Endothelial cell of umbilical vein (primary cell): ENCODE measurements at regions not wholly inside any gene's neighbourhood (a gene's known extent, or its start where the extent isn't known, plus 50 kb on each side); places are given as distances from the start of the nearest gene placed in this dataset.
A peak's percentile ranks its signal among the peaks of the same experiment; 100 is the strongest.

Experiments used
- BruUV-seq: library from RNA; stranded (reverse); fragments of 400-500 nt; replicated peaks from 2 replicates; lab custom pipeline; 2021; lab: Mats Ljungman, UMichigan
- CTCF ChIA-PET: fragments of 300-600, 350-600 bp; sonication (Branson Sonifier 250); formaldehyde crosslinking; loops from one replicate; lab custom pipeline; 2021; ENCODE audit warnings: antibody characterized with exemption, inconsistent platforms; lab: Charles Lee
- POLR2A ChIA-PET: fragments of 300-600, 350-600 bp; sonication (Branson Sonifier 250); formaldehyde crosslinking; loops from one replicate; lab custom pipeline; 2021; ENCODE audit warnings: antibody characterized with exemption, inconsistent platforms; lab: Charles Lee
- DNase-seq: peaks from one replicate; pipeline ENCODE4 v3.0.0-alpha.2; 2011; ENCODE audit warnings: low read depth, low spot score
- FAIRE-seq: peaks from 2 replicates; lab custom pipeline; 2011; peaks lifted over from hg19 to GRCh38; lab: Jason Lieb, UNC
- H2AFZ ChIP-seq: 2 replicates; pipeline ENCODE4 v1.6.0; 2012; ENCODE audit warnings: low read depth, low read length, control low read depth, inconsistent platforms
- H3K27ac ChIP-seq: 2 replicates; pipeline ENCODE4 v1.5.1; 2011; ENCODE audit warnings: low read depth, mild to moderate bottlenecking, control low read depth, low read length, moderate library complexity; ENCODE audit not compliant: insufficient read depth
- H3K27me3 ChIP-seq, 2 experiments: 2 replicates each; pipeline versions ENCODE4 v1.6.0 to v1.6.1; 2011; ENCODE audit warnings: low read length in 2 of 2, mixed read lengths in 1 of 2; ENCODE audit not compliant: control insufficient read depth in 2 of 2, insufficient read depth in 2 of 2
- H3K36me3 ChIP-seq, 2 experiments: 2 replicates in 1 of 2; 3 replicates in 1 of 2; pipeline ENCODE4 v1.5.1; 2011; ENCODE audit warnings: low read length in 2 of 2, mild to moderate bottlenecking in 1 of 2, moderate library complexity in 1 of 2; ENCODE audit not compliant: control insufficient read depth in 2 of 2, insufficient read depth in 2 of 2; ENCODE audit errors: extremely low read depth in 1 of 2
- H3K4me1 ChIP-seq: 3 replicates; pipeline ENCODE4 v1.5.1; 2011; ENCODE audit warnings: mild to moderate bottlenecking, low read length; ENCODE audit not compliant: control insufficient read depth, insufficient read depth; ENCODE audit errors: extremely low read depth
- H3K4me2 ChIP-seq: 2 replicates; pipeline ENCODE4 v1.6.1; 2011; ENCODE audit warnings: low read length, control low read depth, mixed read lengths; ENCODE audit not compliant: insufficient read depth
- H3K4me3 ChIP-seq, 3 experiments: fragments of 200-600 bp in 1 of 3; sonication (generic), shearing (Covaris generic) in 1 of 3; replicated peaks in 1 of 3; 2 replicates each; pipeline ENCODE4 v1.5.1; 2011 to 2016; ENCODE audit warnings: control low read depth in 3 of 3, low read length in 3 of 3, mild to moderate bottlenecking in 2 of 3, inconsistent platforms in 1 of 3, low read depth in 1 of 3, moderate library complexity in 1 of 3; ENCODE audit not compliant: insufficient read depth in 1 of 3
- H3K79me2 ChIP-seq: 2 replicates; pipeline ENCODE4 v1.6.0; 2012; ENCODE audit warnings: low read length, inconsistent platforms; ENCODE audit not compliant: control insufficient read depth, insufficient read depth
- H3K9ac ChIP-seq: replicated peaks from 2 replicates; pipeline ENCODE3; 2011; ENCODE audit warnings: low read length, control low read depth; ENCODE audit not compliant: insufficient read depth; ENCODE audit errors: extremely low read depth
- H3K9me1 ChIP-seq: replicated peaks from 3 replicates; pipeline ENCODE4 v1.6.0; 2011; ENCODE audit warnings: mild to moderate bottlenecking, low read length; ENCODE audit not compliant: control insufficient read depth, insufficient read depth; ENCODE audit errors: extremely low read depth
- H3K9me3 ChIP-seq: replicated peaks from 2 replicates; pipeline ENCODE4 v1.5.1; 2012; ENCODE audit warnings: low read length, inconsistent platforms; ENCODE audit not compliant: control insufficient read depth, insufficient read depth
- H4K20me1 ChIP-seq: replicated peaks from 2 replicates; pipeline ENCODE3; 2011; ENCODE audit warnings: mild to moderate bottlenecking, low read length; ENCODE audit not compliant: control insufficient read depth, insufficient read depth; ENCODE audit errors: extremely low read depth
- EZH2 ChIP-seq: IDR thresholded peaks from 2 replicates; pipeline ENCODE4 v1.6.1; 2012; ENCODE audit warnings: borderline replicate concordance, low read depth, mild to moderate bottlenecking, moderate library complexity, low read length, inconsistent platforms; ENCODE audit not compliant: severe bottlenecking
- FOS ChIP-seq: IDR thresholded peaks from 2 replicates; pipeline ENCODE4 v1.6.1; 2011; ENCODE audit warnings: mild to moderate bottlenecking, low read length, moderate library complexity, borderline replicate concordance; ENCODE audit not compliant: insufficient read depth
- GATA2 ChIP-seq: IDR thresholded peaks from 2 replicates; pipeline ENCODE4 v1.7.0; 2011; ENCODE audit warnings: low read depth, mild to moderate bottlenecking, moderate library complexity, mixed read lengths, low read length; ENCODE audit not compliant: insufficient read length, insufficient read depth
- JUN ChIP-seq: IDR thresholded peaks from 2 replicates; pipeline ENCODE4 v1.6.1; 2011; ENCODE audit warnings: borderline replicate concordance, low read depth; ENCODE audit not compliant: insufficient read length, insufficient read depth
- POLR2A ChIP-seq: IDR thresholded peaks from 2 replicates; pipeline ENCODE4 v1.6.1; 2012; ENCODE audit warnings: low read depth, mild to moderate bottlenecking, control low read depth, low read length
- POLR2AphosphoS5 ChIP-seq: IDR thresholded peaks from 2 replicates; pipeline ENCODE4 v1.6.1; 2012; ENCODE audit warnings: low read depth, mild to moderate bottlenecking, control low read depth, low read length, moderate library complexity; ENCODE audit not compliant: insufficient read depth
- dilution Hi-C: fragments of 300-500 bp; cut with MboI; formaldehyde crosslinking; loops from one replicate; pipeline ENCODE4 v1.15.0; 2019; ENCODE audit warnings: low sequenced_read_pairs; ENCODE audit not compliant: extremely low pct_ligation_motif_present
- intact Hi-C: fragments of 100-400 bp; cut with micrococcal nuclease; formaldehyde crosslinking; loops from one replicate; pipeline ENCODE4 v1.10.0; 2022
- TF ChIP-seq, protein P1 (sequence below), 2 donors: IDR thresholded peaks; 1 replicate in 1 of 2; 2 replicates in 1 of 2; pipeline ENCODE4 v1.5.1; 2011; ENCODE audit warnings: low read length in 2 of 2, mild to moderate bottlenecking in 2 of 2, moderate library complexity in 2 of 2, control low read depth in 1 of 2, inconsistent platforms in 1 of 2, low read depth in 1 of 2; ENCODE audit not compliant: insufficient read depth in 1 of 2; ENCODE audit errors: extremely low read depth in 1 of 2

DNA sequence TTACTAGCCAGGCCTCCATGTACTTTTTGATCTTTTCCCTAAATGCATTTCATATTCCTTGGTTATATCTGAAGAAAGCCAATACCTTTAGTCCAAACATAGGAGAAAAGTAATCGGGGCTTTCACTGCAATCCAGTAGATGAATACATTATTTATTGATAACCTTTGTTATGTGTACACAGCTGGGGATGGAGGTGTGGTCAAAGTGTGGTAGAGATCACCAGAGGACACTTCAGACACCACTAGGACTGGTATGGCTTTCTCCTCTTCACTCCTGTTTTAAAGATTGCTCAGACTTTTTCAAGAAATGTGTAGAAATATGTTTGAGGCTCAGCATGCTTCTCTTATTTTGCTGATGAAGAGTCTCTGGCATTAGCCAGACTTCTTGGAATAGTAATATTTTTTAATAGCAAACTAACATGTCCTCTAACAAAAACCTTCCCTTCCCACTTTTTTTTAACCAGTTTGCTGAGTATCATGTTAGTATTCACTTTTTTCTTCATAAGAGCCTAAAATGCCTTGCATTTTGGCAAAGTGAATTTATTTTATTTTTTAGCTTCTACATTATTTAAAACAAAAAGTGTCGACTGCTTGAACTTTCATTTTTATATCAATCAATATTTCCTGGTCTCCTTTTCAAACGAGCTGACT lies 65.6 kb upstream of the MBNL1 start:
- ChIA-PET CTCF (no interaction called here), POLR2A (no interaction called here)
- DNase-seq = no peak
- no peaks in the 10 kb centered on the region for H3K9me1 ChIP-seq
- H3K27me3 ChIP-seq = no peaks in the 10 kb centered on the region
- H4K20me1 ChIP-seq = no peaks in the 10 kb centered on the region
- peaks cover 17% of the 10 kb centered on the region for H3K4me1 ChIP-seq
- H3K4me3 ChIP-seq = no peak overlapping the region
- FAIRE-seq = no peak
- intact Hi-C loops (loop anchor here (5.0 kb wide), 1 partner anchor 64 kb away; the partner anchor contains the start of gene MBNL1), dilution Hi-C loops (no loop called here)
- peak overlapping the region; percentile 63 for H2AFZ ChIP-seq
- H3K27ac ChIP-seq = no peak overlapping the region
- H3K4me2 ChIP-seq = no peak overlapping the region
- no TSS peak for BruUV-seq
- TF ChIP-seq GATA2 (no peak), JUN (no peak), EZH2 (no peak), FOS (no peak), POLR2A (no peak), POLR2AphosphoS5 (no peak)
- TF ChIP-seq, protein P1, sequence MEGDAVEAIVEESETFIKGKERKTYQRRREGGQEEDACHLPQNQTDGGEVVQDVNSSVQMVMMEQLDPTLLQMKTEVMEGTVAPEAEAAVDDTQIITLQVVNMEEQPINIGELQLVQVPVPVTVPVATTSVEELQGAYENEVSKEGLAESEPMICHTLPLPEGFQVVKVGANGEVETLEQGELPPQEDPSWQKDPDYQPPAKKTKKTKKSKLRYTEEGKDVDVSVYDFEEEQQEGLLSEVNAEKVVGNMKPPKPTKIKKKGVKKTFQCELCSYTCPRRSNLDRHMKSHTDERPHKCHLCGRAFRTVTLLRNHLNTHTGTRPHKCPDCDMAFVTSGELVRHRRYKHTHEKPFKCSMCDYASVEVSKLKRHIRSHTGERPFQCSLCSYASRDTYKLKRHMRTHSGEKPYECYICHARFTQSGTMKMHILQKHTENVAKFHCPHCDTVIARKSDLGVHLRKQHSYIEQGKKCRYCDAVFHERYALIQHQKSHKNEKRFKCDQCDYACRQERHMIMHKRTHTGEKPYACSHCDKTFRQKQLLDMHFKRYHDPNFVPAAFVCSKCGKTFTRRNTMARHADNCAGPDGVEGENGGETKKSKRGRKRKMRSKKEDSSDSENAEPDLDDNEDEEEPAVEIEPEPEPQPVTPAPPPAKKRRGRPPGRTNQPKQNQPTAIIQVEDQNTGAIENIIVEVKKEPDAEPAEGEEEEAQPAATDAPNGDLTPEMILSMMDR (IDR thresholded peaks at IDR 0.05; ENCODE audit: extremely low read depth in 1 of 2, insufficient read depth in 1 of 2, low read depth in 1 of 2, low read length in 2 of 2) = no peak
- no peaks in the 10 kb centered on the region for H3K36me3 ChIP-seq
- H3K9ac ChIP-seq = no peak overlapping the region
- no peaks in the 10 kb centered on the region for H3K79me2 ChIP-seq
- H3K9me3 ChIP-seq = no peaks in the 10 kb centered on the region
